ENCODE measurements at regions not wholly inside any gene's neighbourhood (a gene's known extent, or its start where the extent isn't known, plus 50 kb on each side); places are given as distances from the start of the nearest gene placed in this dataset.

- TF ChIP-seq CTCF (IDR thresholded peaks at IDR 0.05) = no peak
- TF ChIP-seq EZH2 (IDR thresholded peaks at IDR 0.05; ENCODE audit: borderline replicate concordance, insufficient read depth, low read depth, low read length, poor library complexity, severe bottlenecking) = no peak
These were observed 1054.9 kb upstream of the NXPH2 start for GRCh38 chr2:139835101-139835500.

All from B cell (primary cell).